Neural cell (in vitro differentiated cells): ENCODE measurements at regions not wholly inside any gene's neighbourhood (a gene's known extent, or its start where the extent isn't known, plus 50 kb on each side); places are given as distances from the start of the nearest gene placed in this dataset.

ENCODE experiments used
- H2AFZ ChIP-seq: fragments of 200-600, 300-800 bp; sonication (generic), shearing (Covaris generic); 2 replicates; pipeline ENCODE4 v1.6.0; 2014; ENCODE audit warnings: low read depth, mild to moderate bottlenecking, antibody characterized with exemption, low read length, moderate library complexity
- H3F3A ChIP-seq: fragments of 200-600 bp; shearing (Covaris generic); 2 replicates; pipeline ENCODE4 v1.6.1; 2016; ENCODE audit warnings: mild to moderate bottlenecking, moderate library complexity, mixed read lengths, antibody characterized with exemption, low read length; ENCODE audit not compliant: insufficient read depth, poor library complexity, severe bottlenecking
- H3K27ac ChIP-seq: fragments of 200-600, 300-800 bp; sonication (generic), shearing (Covaris generic); 2 replicates; pipeline ENCODE4 v1.5.1; 2014; ENCODE audit warnings: mild to moderate bottlenecking, low read length, moderate library complexity
- H3K27me3 ChIP-seq: fragments of 300-800, 200-600 bp; sonication (generic), shearing (Covaris generic); 2 replicates; pipeline ENCODE4 v1.6.0; 2014; ENCODE audit warnings: mild to moderate bottlenecking, low read depth, low read length, moderate library complexity; ENCODE audit not compliant: insufficient read depth
- H3K36me3 ChIP-seq: fragments of 300-800, 200-600 bp; sonication (generic), shearing (Covaris generic); 2 replicates; pipeline ENCODE4 v1.5.1; 2014; ENCODE audit warnings: mild to moderate bottlenecking, antibody characterized with exemption, low read length, moderate library complexity; ENCODE audit not compliant: insufficient read depth
- H3K4me2 ChIP-seq: fragments of 300-800, 200-600 bp; sonication (generic), shearing (Covaris generic); 2 replicates; pipeline ENCODE4 v1.6.0; 2014; ENCODE audit warnings: mild to moderate bottlenecking, low read length
- H3K4me3 ChIP-seq: fragments of 300-800, 200-600 bp; sonication (generic), shearing (Covaris generic); 2 replicates; pipeline ENCODE4 v1.5.1; 2014; ENCODE audit warnings: mild to moderate bottlenecking, low read length, moderate library complexity
- H3K79me2 ChIP-seq: fragments of 200-600 bp; shearing (Covaris generic); replicated peaks from 2 replicates; pipeline ENCODE4 v1.6.0; 2014; ENCODE audit warnings: mild to moderate bottlenecking, low read length, moderate library complexity; ENCODE audit not compliant: insufficient read depth
- H3K9ac ChIP-seq: fragments of 300-800, 200-600 bp; sonication (generic), shearing (Covaris generic); 2 replicates; pipeline ENCODE4 v1.6.1; 2016; ENCODE audit warnings: mild to moderate bottlenecking, low read length, mixed read lengths
- H3K9me2 ChIP-seq: fragments of 200-600 bp; shearing (Covaris generic); 2 replicates; pipeline ENCODE4 v1.6.1; 2016; ENCODE audit warnings: mild to moderate bottlenecking, low read length, mixed read lengths; ENCODE audit not compliant: insufficient read depth
- H3K9me3 ChIP-seq: fragments of 200-600, 300-800 bp; sonication (generic), shearing (Covaris generic); 2 replicates; pipeline ENCODE4 v1.6.1; 2016; ENCODE audit warnings: mild to moderate bottlenecking, mixed run types, low read length, moderate library complexity, mixed read lengths
- H4K20me1 ChIP-seq: fragments of 200-600 bp; shearing (Covaris generic); 2 replicates; pipeline ENCODE4 v1.6.1; 2016; ENCODE audit warnings: mild to moderate bottlenecking, mixed run types; ENCODE audit not compliant: insufficient read depth
- EP300 ChIP-seq: fragments of 450-650 bp; conservative IDR thresholded peaks from 2 replicates; pipeline ENCODE4 v1.6.1; 2014; ENCODE audit warnings: antibody characterized with exemption, mild to moderate bottlenecking, moderate library complexity; ENCODE audit not compliant: poor library complexity, severe bottlenecking
- EZH2 ChIP-seq: fragments of 200-600, 300-800 bp; shearing (Covaris generic), sonication (generic); IDR thresholded peaks from 2 replicates; pipeline ENCODE4 v1.6.1; 2014; ENCODE audit warnings: antibody characterized with exemption, low read length, borderline replicate concordance, mild to moderate bottlenecking; ENCODE audit not compliant: insufficient read depth, poor library complexity, severe bottlenecking
- MXI1 ChIP-seq: fragments of 450-650 bp; conservative IDR thresholded peaks from 2 replicates; pipeline ENCODE4 v1.6.1; 2014; ENCODE audit warnings: antibody characterized with exemption, mild to moderate bottlenecking; ENCODE audit not compliant: poor library complexity, severe bottlenecking
- POLR2AphosphoS5 ChIP-seq: IDR thresholded peaks from 2 replicates; pipeline ENCODE4 v1.6.1; 2012
- RAD21 ChIP-seq: fragments of 450-650 bp; conservative IDR thresholded peaks from 2 replicates; pipeline ENCODE4 v1.6.1; 2014; ENCODE audit warnings: antibody characterized with exemption, mild to moderate bottlenecking, moderate library complexity
- SMC3 ChIP-seq: fragments of 450-650 bp; conservative IDR thresholded peaks from 2 replicates; pipeline ENCODE4 v1.6.1; 2014; ENCODE audit warnings: antibody characterized with exemption, mild to moderate bottlenecking, moderate library complexity; ENCODE audit not compliant: poor library complexity
- TAF1 ChIP-seq: IDR thresholded peaks from 2 replicates; pipeline ENCODE4 v1.6.1; 2012; ENCODE audit warnings: low read depth
- TF ChIP-seq, protein P1 (sequence below): IDR thresholded peaks from 2 replicates; pipeline ENCODE4 v1.6.1; 2012; ENCODE audit warnings: borderline replicate concordance
- TF ChIP-seq, protein P2 (sequence below): fragments of 450-650 bp; IDR thresholded peaks from 2 replicates; pipeline ENCODE4 v1.5.1; 2014; ENCODE audit warnings: antibody characterized with exemption, mild to moderate bottlenecking, moderate library complexity; ENCODE audit not compliant: poor library complexity, severe bottlenecking

DNA sequence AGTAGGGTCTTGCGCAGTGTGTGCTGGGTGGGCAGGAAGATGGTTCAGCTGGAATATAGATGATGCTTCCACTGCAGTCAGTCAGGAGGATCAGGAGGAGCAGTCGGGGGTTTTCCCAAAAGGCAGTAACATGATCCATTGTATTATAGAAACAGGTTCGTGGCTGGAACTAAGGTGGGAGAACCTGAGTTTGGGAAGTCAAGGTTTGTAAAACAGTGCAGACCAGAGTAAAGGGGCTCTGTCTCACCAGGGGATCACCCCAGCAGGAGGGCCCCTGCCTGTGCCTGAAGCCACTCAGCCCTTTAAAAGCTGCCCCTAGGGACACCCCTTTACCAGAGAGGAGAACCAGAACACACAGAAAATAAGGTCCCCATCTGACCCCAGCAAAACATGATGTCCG is 213.4 kb downstream of the AUH start:
- Histone ChIP-seq H3K79me2 (no peaks in the 10 kb centered on the region), H3K27me3 (no peaks in the 10 kb centered on the region), H3K4me2 (no peak overlapping the region)

DNA sequence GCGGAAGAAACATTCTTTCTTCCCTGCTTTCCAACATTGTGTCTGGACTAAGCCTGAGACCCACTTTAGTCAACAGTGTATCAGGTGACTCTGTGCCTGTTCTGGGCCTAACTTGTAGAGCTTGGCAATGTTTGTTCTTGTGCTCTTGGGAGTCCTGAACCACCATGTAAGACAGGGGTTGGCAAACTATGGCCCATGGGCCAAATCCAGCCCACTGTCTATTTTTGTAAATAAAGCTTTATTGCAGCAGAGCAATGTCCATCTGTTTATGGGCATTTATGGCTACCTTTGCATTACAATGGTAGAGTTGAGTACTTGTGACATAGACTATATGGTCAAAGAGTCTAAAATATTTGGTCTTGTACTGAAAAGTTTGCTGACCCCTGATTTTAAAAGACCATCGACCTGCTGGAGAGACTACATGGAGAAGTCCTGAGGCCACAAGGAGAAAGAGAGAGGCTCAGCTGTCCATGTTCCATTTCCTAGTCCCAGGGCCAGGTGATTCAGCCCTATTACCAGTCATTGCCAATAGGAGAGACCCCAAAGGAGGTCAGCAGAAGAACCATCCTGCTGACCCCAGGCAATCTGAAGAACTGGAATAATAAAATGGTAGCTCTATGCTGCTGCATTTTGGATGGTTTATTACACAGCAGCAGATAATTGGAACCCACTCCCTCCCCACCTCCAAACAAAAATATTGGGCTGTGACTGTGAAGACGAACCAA is 211.3 kb downstream of the AUH start:
- Histone ChIP-seq H3K27ac (no peak overlapping the region), H3K27me3 (no peaks in the 10 kb centered on the region), H3K4me2 (no peak overlapping the region), H3K9me2 (no peaks in the 10 kb centered on the region), H3K36me3 (no peaks in the 10 kb centered on the region), H3K4me3 (no peak overlapping the region), H4K20me1 (no peaks in the 10 kb centered on the region), H3K9me3 (no peaks in the 10 kb centered on the region), H3F3A (no peaks in the 10 kb centered on the region), H3K9ac (no peak overlapping the region), H2AFZ (no peak overlapping the region), H3K79me2 (no peaks in the 10 kb centered on the region)
- no peak for TF ChIP-seq TAF1
- TF ChIP-seq, protein P1, sequence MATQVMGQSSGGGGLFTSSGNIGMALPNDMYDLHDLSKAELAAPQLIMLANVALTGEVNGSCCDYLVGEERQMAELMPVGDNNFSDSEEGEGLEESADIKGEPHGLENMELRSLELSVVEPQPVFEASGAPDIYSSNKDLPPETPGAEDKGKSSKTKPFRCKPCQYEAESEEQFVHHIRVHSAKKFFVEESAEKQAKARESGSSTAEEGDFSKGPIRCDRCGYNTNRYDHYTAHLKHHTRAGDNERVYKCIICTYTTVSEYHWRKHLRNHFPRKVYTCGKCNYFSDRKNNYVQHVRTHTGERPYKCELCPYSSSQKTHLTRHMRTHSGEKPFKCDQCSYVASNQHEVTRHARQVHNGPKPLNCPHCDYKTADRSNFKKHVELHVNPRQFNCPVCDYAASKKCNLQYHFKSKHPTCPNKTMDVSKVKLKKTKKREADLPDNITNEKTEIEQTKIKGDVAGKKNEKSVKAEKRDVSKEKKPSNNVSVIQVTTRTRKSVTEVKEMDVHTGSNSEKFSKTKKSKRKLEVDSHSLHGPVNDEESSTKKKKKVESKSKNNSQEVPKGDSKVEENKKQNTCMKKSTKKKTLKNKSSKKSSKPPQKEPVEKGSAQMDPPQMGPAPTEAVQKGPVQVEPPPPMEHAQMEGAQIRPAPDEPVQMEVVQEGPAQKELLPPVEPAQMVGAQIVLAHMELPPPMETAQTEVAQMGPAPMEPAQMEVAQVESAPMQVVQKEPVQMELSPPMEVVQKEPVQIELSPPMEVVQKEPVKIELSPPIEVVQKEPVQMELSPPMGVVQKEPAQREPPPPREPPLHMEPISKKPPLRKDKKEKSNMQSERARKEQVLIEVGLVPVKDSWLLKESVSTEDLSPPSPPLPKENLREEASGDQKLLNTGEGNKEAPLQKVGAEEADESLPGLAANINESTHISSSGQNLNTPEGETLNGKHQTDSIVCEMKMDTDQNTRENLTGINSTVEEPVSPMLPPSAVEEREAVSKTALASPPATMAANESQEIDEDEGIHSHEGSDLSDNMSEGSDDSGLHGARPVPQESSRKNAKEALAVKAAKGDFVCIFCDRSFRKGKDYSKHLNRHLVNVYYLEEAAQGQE = no peak
- TF ChIP-seq EP300 = no peak
- TF ChIP-seq RAD21 = no peak
- TF ChIP-seq SMC3 = no peak
- no peak for TF ChIP-seq POLR2AphosphoS5
- TF ChIP-seq EZH2 = no peak
- TF ChIP-seq MXI1 = no peak
- TF ChIP-seq, protein P2, sequence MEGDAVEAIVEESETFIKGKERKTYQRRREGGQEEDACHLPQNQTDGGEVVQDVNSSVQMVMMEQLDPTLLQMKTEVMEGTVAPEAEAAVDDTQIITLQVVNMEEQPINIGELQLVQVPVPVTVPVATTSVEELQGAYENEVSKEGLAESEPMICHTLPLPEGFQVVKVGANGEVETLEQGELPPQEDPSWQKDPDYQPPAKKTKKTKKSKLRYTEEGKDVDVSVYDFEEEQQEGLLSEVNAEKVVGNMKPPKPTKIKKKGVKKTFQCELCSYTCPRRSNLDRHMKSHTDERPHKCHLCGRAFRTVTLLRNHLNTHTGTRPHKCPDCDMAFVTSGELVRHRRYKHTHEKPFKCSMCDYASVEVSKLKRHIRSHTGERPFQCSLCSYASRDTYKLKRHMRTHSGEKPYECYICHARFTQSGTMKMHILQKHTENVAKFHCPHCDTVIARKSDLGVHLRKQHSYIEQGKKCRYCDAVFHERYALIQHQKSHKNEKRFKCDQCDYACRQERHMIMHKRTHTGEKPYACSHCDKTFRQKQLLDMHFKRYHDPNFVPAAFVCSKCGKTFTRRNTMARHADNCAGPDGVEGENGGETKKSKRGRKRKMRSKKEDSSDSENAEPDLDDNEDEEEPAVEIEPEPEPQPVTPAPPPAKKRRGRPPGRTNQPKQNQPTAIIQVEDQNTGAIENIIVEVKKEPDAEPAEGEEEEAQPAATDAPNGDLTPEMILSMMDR = no peak

More for the DNA sequence above, 213.4 kb downstream of the AUH start:
- TF ChIP-seq EP300 (no peak), TAF1 (no peak), POLR2AphosphoS5 (no peak), MXI1 (no peak), RAD21 (no peak), SMC3 (no peak), EZH2 (no peak)
- TF ChIP-seq, protein P2 = no peak
- TF ChIP-seq, protein P1 = no peak
- no peak overlapping the region for H3K4me3 ChIP-seq
- no peaks in the 10 kb centered on the region for H3K9me3 ChIP-seq
- H3K9me2 ChIP-seq = no peaks in the 10 kb centered on the region
- H3K36me3 ChIP-seq = no peaks in the 10 kb centered on the region
- no peak overlapping the region for H2AFZ ChIP-seq
- no peaks in the 10 kb centered on the region for H4K20me1 ChIP-seq
- H3K27ac ChIP-seq = no peak overlapping the region
- H3K9ac ChIP-seq = no peak overlapping the region
- H3F3A ChIP-seq = no peaks in the 10 kb centered on the region
